Left ventricle myocardium inferior (tissue), 1 donor: ENCODE measurements at regions not wholly inside any gene's neighbourhood (a gene's known extent, or its start where the extent isn't known, plus 50 kb on each side); places are given as distances from the start of the nearest gene placed in this dataset.

ENCODE experiments used
- DNase-seq: peaks from one replicate; pipeline ENCODE4 v3.0.0-alpha.2; 2020
- H3K27ac ChIP-seq: fragments of 200-600 bp; replicated peaks from 2 replicates; pipeline ENCODE4 v1.8.0; 2021
- H3K27me3 ChIP-seq: fragments of 200-600 bp; 2 replicates; pipeline ENCODE4 v1.8.0; 2021; ENCODE audit warnings: low read depth
- H3K36me3 ChIP-seq: fragments of 200-600 bp; 2 replicates; pipeline ENCODE4 v1.8.0; 2021
- H3K4me1 ChIP-seq: fragments of 200-600 bp; 2 replicates; pipeline ENCODE4 v1.8.0; 2021
- H3K4me3 ChIP-seq: fragments of 200-600 bp; 2 replicates; pipeline ENCODE4 v1.8.0; 2021; ENCODE audit warnings: mild to moderate bottlenecking, moderate library complexity
- H3K9me3 ChIP-seq: fragments of 200-600 bp; replicated peaks from 2 replicates; pipeline ENCODE4 v1.8.0; 2021
- CTCF ChIP-seq: fragments of 200-600 bp; IDR thresholded peaks from 2 replicates; pipeline ENCODE4 v1.8.0; 2021; ENCODE audit warnings: antibody characterized with exemption, mild to moderate bottlenecking, borderline replicate concordance
- intact Hi-C: fragments of 100-400 bp; cut with micrococcal nuclease; formaldehyde crosslinking; loops from one replicate; pipeline ENCODE4 v1.11.0; 2022
- donor health status: DM: no; HTN: yes; CAD: no; lungs with severe emphysema.

DNA sequence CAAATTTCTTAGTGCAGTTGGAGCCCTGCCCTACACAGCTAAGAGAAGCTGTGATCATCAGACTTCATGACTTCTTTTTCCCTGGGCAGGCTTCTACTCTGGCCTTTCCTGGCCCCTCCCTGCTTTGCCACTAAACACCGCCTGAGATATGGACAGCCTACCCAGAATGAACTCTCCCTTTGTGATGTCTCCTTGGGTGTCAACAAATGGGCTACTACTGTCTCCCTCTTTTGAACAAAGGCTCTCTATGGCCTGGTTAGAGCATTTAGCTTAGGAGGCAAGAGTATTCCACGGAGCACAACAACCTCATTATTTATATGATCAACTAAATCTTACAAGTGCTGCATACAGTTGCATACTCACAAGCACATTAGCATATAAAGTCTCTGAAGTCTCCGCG lies 127.6 kb upstream of the HCCS start:
- Histone ChIP-seq H3K9me3 (no peaks in the 10 kb centered on the region), H3K4me1 (no peaks in the 10 kb centered on the region), H3K27me3 (no peaks in the 10 kb centered on the region), H3K36me3 (no peaks in the 10 kb centered on the region), H3K4me3 (no peak overlapping the region), H3K27ac (no peak overlapping the region)
- DNase-seq, result no peak
- no peak for TF ChIP-seq CTCF
- intact Hi-C loops, result no loop called here

- no peaks in the 10 kb centered on the region for H3K9me3 ChIP-seq
- no peaks in the 10 kb centered on the region for H3K27me3 ChIP-seq
- no peak overlapping the region for H3K4me3 ChIP-seq
- no peaks in the 10 kb centered on the region for H3K4me1 ChIP-seq
- H3K36me3 ChIP-seq, result no peaks in the 10 kb centered on the region
- DNase-seq, result no peak
- H3K27ac ChIP-seq, result no peak overlapping the region
- no peak for TF ChIP-seq CTCF
- intact Hi-C loops, result no loop called here
These were observed 126.9 kb upstream of the HCCS start for GRCh38 chrX:10984213-10984612.

DNA sequence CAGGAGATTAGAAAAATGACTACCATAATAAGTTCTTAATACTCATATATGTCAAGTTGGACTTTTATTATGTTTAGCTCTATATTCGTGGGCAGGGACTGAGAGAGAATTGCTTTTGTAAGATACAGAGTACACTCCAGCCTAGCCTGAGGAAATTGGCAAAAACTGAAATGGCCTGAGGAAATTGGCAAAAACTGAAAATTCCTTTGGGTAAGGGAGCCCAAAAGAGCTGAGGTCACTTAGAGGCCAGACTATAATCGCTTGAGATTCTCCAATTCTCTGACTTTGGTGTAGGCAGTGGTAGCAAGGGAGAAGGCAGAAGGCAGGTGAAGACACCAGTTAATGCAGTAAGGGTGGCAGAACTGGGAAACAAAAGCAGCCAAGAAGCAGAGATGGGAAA lies 124.5 kb upstream of the HCCS start:
- no peak overlapping the region for H3K27ac ChIP-seq

DNA sequence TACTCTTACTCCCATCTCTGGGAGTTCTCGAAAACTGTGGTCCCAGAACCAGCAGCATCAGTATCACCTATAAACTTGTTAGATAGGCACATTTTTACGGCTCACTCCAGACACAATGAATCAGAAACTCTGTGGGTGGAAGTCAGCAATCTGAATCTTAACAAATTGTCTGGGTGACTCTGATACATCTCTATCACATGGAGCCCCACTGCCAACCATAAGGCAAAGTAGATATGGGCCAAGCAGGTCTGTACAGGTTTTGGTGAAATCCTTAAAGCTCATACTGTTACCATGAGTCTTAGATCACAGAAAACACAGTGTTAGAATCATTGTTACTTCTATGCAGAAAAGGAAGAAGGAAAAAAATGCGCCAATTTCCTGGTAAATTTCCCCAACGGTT lies 122.5 kb upstream of the HCCS start:
- no peak overlapping the region for H3K4me3 ChIP-seq
- TF ChIP-seq CTCF, result no peak
- intact Hi-C loops, result no loop called here
- no peaks in the 10 kb centered on the region for H3K9me3 ChIP-seq
- no peaks in the 10 kb centered on the region for H3K27me3 ChIP-seq
- no peaks in the 10 kb centered on the region for H3K36me3 ChIP-seq
- no peak for DNase-seq
- H3K4me1 ChIP-seq, result no peaks in the 10 kb centered on the region
- no peak overlapping the region for H3K27ac ChIP-seq

More for the DNA sequence above, 124.5 kb upstream of the HCCS start:
- no peak for TF ChIP-seq CTCF
- Histone ChIP-seq H3K27me3 (no peaks in the 10 kb centered on the region), H3K36me3 (no peaks in the 10 kb centered on the region), H3K9me3 (no peaks in the 10 kb centered on the region), H3K4me3 (no peak overlapping the region), H3K4me1 (no peaks in the 10 kb centered on the region)
- DNase-seq, result no peak
- intact Hi-C loops, result no loop called here

- no peak for TF ChIP-seq CTCF
- Histone ChIP-seq H3K27ac (no peak overlapping the region), H3K36me3 (no peaks in the 10 kb centered on the region), H3K4me1 (no peaks in the 10 kb centered on the region), H3K4me3 (no peak overlapping the region), H3K9me3 (no peaks in the 10 kb centered on the region), H3K27me3 (no peaks in the 10 kb centered on the region)
- DNase-seq, result no peak
- intact Hi-C loops, result no loop called here
These were observed 121.7 kb upstream of the HCCS start for GRCh38 chrX:10989386-10989785.

- H3K27me3 ChIP-seq, result no peaks in the 10 kb centered on the region
- intact Hi-C loops, result no loop called here
- DNase-seq, result no peak
- H3K9me3 ChIP-seq, result no peaks in the 10 kb centered on the region
- H3K27ac ChIP-seq, result no peak overlapping the region
- H3K36me3 ChIP-seq, result no peaks in the 10 kb centered on the region
- no peak overlapping the region for H3K4me3 ChIP-seq
- no peak for TF ChIP-seq CTCF
- H3K4me1 ChIP-seq, result no peaks in the 10 kb centered on the region
These were observed 120.7 kb upstream of the HCCS start for GRCh38 chrX:10990418-10990817.
